ENCODE measurements at regions not wholly inside any gene's neighbourhood (a gene's known extent, or its start where the extent isn't known, plus 50 kb on each side); places are given as distances from the start of the nearest gene placed in this dataset.

GRCh38 chr13:68816715-68817114 lies 1290.9 kb upstream of the ATXN8OS start:
- TF ChIP-seq TAF1 (IDR thresholded peaks at IDR 0.05; ENCODE audit: low read depth, low read length) (no peak), POLR2A (IDR thresholded peaks at IDR 0.05; ENCODE audit: low read depth, low read length) (no peak), POLR2AphosphoS5 (IDR thresholded peaks at IDR 0.05; ENCODE audit: low read depth, low read length) (no peak)
